H9 (cell line): ENCODE measurements at regions not wholly inside any gene's neighbourhood (a gene's known extent, or its start where the extent isn't known, plus 50 kb on each side); places are given as distances from the start of the nearest gene placed in this dataset.

Source experiments
- DNase-seq: peaks from one replicate; pipeline ENCODE4 v3.0.0-alpha.2; 2017
- H2AFZ ChIP-seq: one replicate; pipeline ENCODE4 v1.6.1; 2013; ENCODE audit warnings: mild to moderate bottlenecking, low read length, control low read depth, moderate library complexity
- H2AK5ac ChIP-seq: 2 replicates; pipeline ENCODE4 v1.6.1; 2013; ENCODE audit warnings: low read length, control low read depth, mixed read lengths; ENCODE audit not compliant: insufficient read length
- H2BK120ac ChIP-seq: one replicate; pipeline ENCODE4 v1.6.1; 2013; ENCODE audit warnings: low read depth, mild to moderate bottlenecking, low read length, control low read depth, inconsistent platforms; ENCODE audit not compliant: poor library complexity, severe bottlenecking
- H2BK12ac ChIP-seq: 2 replicates; pipeline ENCODE4 v1.6.1; 2013; ENCODE audit warnings: low read length, control low read depth, mixed read lengths, low read depth; ENCODE audit not compliant: insufficient read length
- H2BK15ac ChIP-seq: 2 replicates; pipeline ENCODE4 v1.6.1; 2013; ENCODE audit warnings: low read depth, low read length, control low read depth
- H2BK20ac ChIP-seq: one replicate; pipeline ENCODE4 v1.6.1; 2013; ENCODE audit warnings: low read depth, mild to moderate bottlenecking, low read length, control low read depth, inconsistent platforms; ENCODE audit not compliant: poor library complexity, severe bottlenecking
- H2BK5ac ChIP-seq: 2 replicates; pipeline ENCODE4 v1.6.1; 2013; ENCODE audit warnings: low read length, control low read depth, mixed read lengths; ENCODE audit not compliant: insufficient read length
- H3K14ac ChIP-seq: 2 replicates; pipeline ENCODE4 v1.6.1; 2013; ENCODE audit warnings: low read length, control low read depth; ENCODE audit not compliant: insufficient read depth
- H3K18ac ChIP-seq: 2 replicates; pipeline ENCODE4 v1.6.1; 2013; ENCODE audit warnings: low read depth, mild to moderate bottlenecking, mixed read lengths, low read length, control low read depth; ENCODE audit not compliant: insufficient read length
- H3K23ac ChIP-seq: 2 replicates; pipeline ENCODE4 v1.6.1; 2013; ENCODE audit warnings: low read length, control low read depth, mixed read lengths, low read depth; ENCODE audit not compliant: insufficient read length
- H3K23me2 ChIP-seq: 2 replicates; pipeline ENCODE4 v1.6.1; 2013; ENCODE audit warnings: low read depth, mild to moderate bottlenecking, mixed read lengths, low read length, control low read depth; ENCODE audit not compliant: insufficient read length, poor library complexity, severe bottlenecking
- H3K27ac ChIP-seq: 2 replicates; pipeline ENCODE4 v1.5.1; 2013; ENCODE audit warnings: low read length, control low read depth, mixed read lengths, low read depth; ENCODE audit not compliant: insufficient read length
- H3K27me3 ChIP-seq: 2 replicates; pipeline ENCODE4 v1.6.1; 2013; ENCODE audit warnings: low read length, control low read depth, inconsistent platforms; ENCODE audit not compliant: insufficient read depth
- H3K4ac ChIP-seq: 2 replicates; pipeline ENCODE4 v1.6.1; 2013; ENCODE audit warnings: low read depth, mild to moderate bottlenecking, control low read depth, inconsistent platforms, low read length, moderate library complexity
- H3K4me1 ChIP-seq: 2 replicates; pipeline ENCODE4 v1.6.1; 2013; ENCODE audit warnings: low read length, control low read depth, inconsistent platforms; ENCODE audit not compliant: insufficient read depth
- H3K4me2 ChIP-seq: 2 replicates; pipeline ENCODE4 v1.6.1; 2013; ENCODE audit warnings: low read length, control low read depth, mixed read lengths; ENCODE audit not compliant: insufficient read length, insufficient read depth
- H3K56ac ChIP-seq: 2 replicates; pipeline ENCODE4 v1.6.1; 2013; ENCODE audit warnings: low read depth, mild to moderate bottlenecking, mixed read lengths, low read length, control low read depth; ENCODE audit not compliant: insufficient read length
- H3K79me1 ChIP-seq: 2 replicates; pipeline ENCODE4 v1.6.1; 2013; ENCODE audit warnings: low read depth, mild to moderate bottlenecking, moderate library complexity, low read length, control low read depth, inconsistent platforms; ENCODE audit not compliant: insufficient read depth, poor library complexity, severe bottlenecking
- H3K79me2 ChIP-seq: 2 replicates; pipeline ENCODE4 v1.6.1; 2013; ENCODE audit warnings: low read length, control low read depth, inconsistent platforms; ENCODE audit not compliant: insufficient read depth
- H3K9ac ChIP-seq: 2 replicates; pipeline ENCODE4 v1.6.1; 2013; ENCODE audit warnings: low read length, control low read depth, mixed read lengths; ENCODE audit not compliant: insufficient read length; ENCODE audit errors: extremely low read depth
- H3K9me3 ChIP-seq: one replicate; pipeline ENCODE4 v1.6.1; 2013; ENCODE audit warnings: low read depth, low read length, inconsistent platforms; ENCODE audit not compliant: control insufficient read depth
- H3T11ph ChIP-seq: one replicate; pipeline ENCODE4 v1.6.1; 2013; ENCODE audit warnings: mild to moderate bottlenecking, low read length, control low read depth, inconsistent platforms
- H4K20me1 ChIP-seq: one replicate; pipeline ENCODE4 v1.6.1; 2013; ENCODE audit not compliant: control insufficient read depth, insufficient read length, insufficient read depth
- H4K5ac ChIP-seq: 2 replicates; pipeline ENCODE4 v1.6.1; 2013; ENCODE audit warnings: low read depth, mild to moderate bottlenecking, mixed read lengths, low read length, control low read depth; ENCODE audit not compliant: insufficient read length
- H4K8ac ChIP-seq: replicated peaks from 2 replicates; pipeline ENCODE4 v1.6.1; 2013; ENCODE audit warnings: low read length, control low read depth, mixed read lengths, low read depth; ENCODE audit not compliant: insufficient read length
- H4K91ac ChIP-seq: 2 replicates; pipeline ENCODE4 v1.6.1; 2013; ENCODE audit warnings: low read depth, mild to moderate bottlenecking, moderate library complexity, mixed read lengths, low read length, control low read depth; ENCODE audit not compliant: insufficient read length
- H3K27ac Mint-ChIP-seq, 3 experiments: 2 replicates in 2 of 3; 3 replicates in 1 of 3; pipeline ENCODE4 v1.8.0; 2020 to 2021; ENCODE audit warnings: mixed read lengths in 3 of 3, mild to moderate bottlenecking in 1 of 3, moderate library complexity in 1 of 3
- H3K27me3 Mint-ChIP-seq: 2 replicates; pipeline ENCODE4 v1.8.0; 2021; ENCODE audit warnings: low read depth, mild to moderate bottlenecking, moderate library complexity, mixed read lengths
- H3K36me3 Mint-ChIP-seq, 3 experiments: 2 replicates in 2 of 3; 3 replicates in 1 of 3; pipeline ENCODE4 v1.8.0; 2020 to 2021; ENCODE audit warnings: low read depth in 3 of 3, mixed read lengths in 3 of 3; ENCODE audit not compliant: insufficient read depth in 1 of 3
- H3K4me1 Mint-ChIP-seq, 2 experiments: 2 replicates each; pipeline ENCODE4 v1.8.0; 2020; ENCODE audit warnings: mixed read lengths in 2 of 2
- H3K4me3 Mint-ChIP-seq, 2 experiments: 2 replicates in 1 of 2; 3 replicates in 1 of 2; pipeline ENCODE4 v1.8.0; 2020 to 2021; ENCODE audit warnings: mild to moderate bottlenecking in 2 of 2, mixed read lengths in 2 of 2, moderate library complexity in 1 of 2
- H3K9me3 Mint-ChIP-seq, 2 experiments: 2 replicates in 1 of 2; 3 replicates in 1 of 2; pipeline ENCODE4 v1.8.0; 2020; ENCODE audit warnings: mild to moderate bottlenecking in 2 of 2, mixed read lengths in 2 of 2, moderate library complexity in 1 of 2
- CTCF ChIP-seq: fragments of 200-600 bp; sonication (generic); conservative IDR thresholded peaks from 3 replicates; pipeline ENCODE4 v1.8.0; 2021; ENCODE audit warnings: antibody characterized with exemption, mild to moderate bottlenecking
- WGBS: extraction: QIAGEN DNeasy Blood & Tissue Kit; methylation state at CpG from one replicate; pipeline ENCODE4 v1.1.7; 2013; ENCODE audit warnings: missing lambda C conversion rate, low lambda C conversion rate, mixed read lengths; ENCODE audit not compliant: insufficient read length; ENCODE audit errors: extremely low coverage; 5-methylcytosine and 5-hydroxymethylcytosine counted together

DNA sequence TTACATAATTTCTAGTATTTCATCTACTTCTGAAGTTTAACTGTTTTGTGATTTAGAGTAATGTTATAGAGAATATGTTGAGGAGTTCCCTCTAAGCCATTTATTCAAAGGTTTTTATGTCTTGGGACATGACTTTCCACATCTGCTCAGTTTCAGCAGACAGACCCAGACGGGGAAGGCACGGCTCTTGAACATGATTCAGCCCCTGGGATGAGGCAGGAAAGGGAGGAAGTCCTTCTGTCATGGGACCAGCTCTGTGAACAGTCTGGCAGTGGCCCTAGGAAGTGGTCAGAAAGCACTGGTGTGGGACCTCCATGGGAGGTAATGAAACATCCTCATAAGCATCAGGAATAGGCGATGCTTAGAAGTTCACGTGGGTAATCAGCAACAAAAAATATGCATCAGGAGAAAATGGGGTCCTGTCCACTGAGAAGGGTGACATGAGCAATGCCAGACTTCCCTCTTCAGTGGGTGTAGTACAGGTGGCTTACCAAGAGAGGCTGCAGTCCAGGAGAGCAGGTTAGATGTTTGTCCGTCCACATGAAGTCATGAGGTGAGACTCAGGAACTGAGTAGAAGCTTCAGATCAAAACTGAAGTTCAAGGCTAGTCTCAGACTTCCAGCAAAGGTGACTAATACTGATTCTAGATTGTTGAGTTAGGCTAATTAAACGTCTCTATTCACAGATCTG is 248.5 kb downstream of the IPO8 start:
- Histone ChIP-seq H3T11ph (no peak overlapping the region), H2BK120ac (no peak overlapping the region), H2BK15ac (no peak overlapping the region), H4K5ac (no peak overlapping the region), H3K4ac (no peak overlapping the region), H3K9me3 (no peaks in the 10 kb centered on the region), H3K4me1 (no peaks in the 10 kb centered on the region), H3K14ac (no peak overlapping the region), H3K56ac (no peak overlapping the region), H4K91ac (no peak overlapping the region), H3K4me2 (no peak overlapping the region), H3K79me2 (no peaks in the 10 kb centered on the region), H3K79me1 (no peaks in the 10 kb centered on the region), H3K23ac (no peak overlapping the region), H4K20me1 (no peaks in the 10 kb centered on the region), H3K27ac (no peak overlapping the region), H3K23me2 (no peaks in the 10 kb centered on the region), H4K8ac (no peak overlapping the region), H2AFZ (no peak overlapping the region), H3K9ac (no peak overlapping the region), H2AK5ac (no peak overlapping the region), H2BK5ac (no peak overlapping the region), H2BK20ac (no peak overlapping the region), H2BK12ac (no peak overlapping the region), H3K27me3 (no peaks in the 10 kb centered on the region), H3K18ac (no peak overlapping the region)
- H3K4me3 Mint-ChIP-seq, result no peak overlapping the region
- no peak for DNase-seq
- no peak for TF ChIP-seq CTCF
- H3K27me3 Mint-ChIP-seq, result no peaks in the 10 kb centered on the region
- peaks cover 0 to 17% (median 5%) of the 10 kb centered on the region in 3 experiments; a peak in 3 of 7 replicates for H3K36me3 Mint-ChIP-seq
- no peak overlapping the region for H3K27ac Mint-ChIP-seq
- H3K4me1 Mint-ChIP-seq, result no peaks in the 10 kb centered on the region
- peaks cover 14 to 16% of the 10 kb centered on the region in 2 experiments for H3K9me3 Mint-ChIP-seq
- no CpG with 5 or more reads among the region's 6 CpGs for WGBS
